ENCODE measurements at regions not wholly inside any gene's neighbourhood (a gene's known extent, or its start where the extent isn't known, plus 50 kb on each side); places are given as distances from the start of the nearest gene placed in this dataset.

DNA sequence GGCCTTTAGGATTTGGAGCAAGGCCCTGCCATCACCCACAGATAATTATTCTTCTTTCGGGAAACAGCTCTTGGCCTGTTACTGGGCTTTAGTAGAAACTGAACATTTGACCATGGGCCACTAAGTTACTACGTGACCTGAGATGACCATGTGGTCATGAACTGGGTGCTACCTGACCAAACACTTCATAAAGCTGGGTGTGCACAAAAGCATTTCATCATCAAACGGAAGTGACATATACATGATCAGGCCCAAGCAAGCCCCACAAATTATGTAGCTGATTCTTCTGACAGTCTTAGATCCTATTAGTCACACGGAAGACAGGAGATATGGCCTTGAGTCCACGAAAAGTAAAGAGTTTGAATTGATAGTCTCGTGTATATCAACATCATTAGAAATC, 130.9 kb upstream of the FBN2 start:
- TF ChIP-seq CTCF (IDR thresholded peaks at IDR 0.05; ENCODE audit: insufficient read depth, low read length) (no peak), REST (IDR thresholded peaks at IDR 0.05; ENCODE audit: insufficient replicate concordance, low read depth) (no peak), POLR2AphosphoS5 (IDR thresholded peaks at IDR 0.05; ENCODE audit: low read depth) (no peak), GABPA (IDR thresholded peaks at IDR 0.05; ENCODE audit: low read depth) (no peak)
